WTC11 (cell line): ENCODE measurements at regions not wholly inside any gene's neighbourhood (a gene's known extent, or its start where the extent isn't known, plus 50 kb on each side); places are given as distances from the start of the nearest gene placed in this dataset.

Experiments
- ATAC-seq: fragments of 200-7000 bp; cut with Tn5 transposase; 2 replicates; pipeline ENCODE4 v1.10.0; 2021; ENCODE audit warnings: mild to moderate bottlenecking, moderate library complexity
- CTCF ChIA-PET: fragments of 300-600 bp; sonication (Branson Sonifier 250); formaldehyde crosslinking; loops from one replicate; lab custom pipeline; 2021; ENCODE audit warnings: antibody characterized with exemption; lab: Charles Lee
- POLR2A ChIA-PET: fragments of 350-600 bp; sonication (Branson Sonifier 250); formaldehyde crosslinking; loops from one replicate; lab custom pipeline; 2021; ENCODE audit warnings: antibody characterized with exemption; lab: Charles Lee
- DNase-seq: peaks from one replicate; pipeline ENCODE4 v3.0.0; 2021; ENCODE audit warnings: low spot score
- H3K27ac Mint-ChIP-seq: 2 replicates; pipeline ENCODE4 v1.8.0; 2021; ENCODE audit warnings: mixed read lengths
- H3K27me3 Mint-ChIP-seq: 2 replicates; pipeline ENCODE4 v1.8.0; 2021; ENCODE audit warnings: low read depth, mild to moderate bottlenecking, moderate library complexity, mixed read lengths
- H3K36me3 Mint-ChIP-seq: 2 replicates; pipeline ENCODE4 v1.8.0; 2021; ENCODE audit warnings: mixed read lengths
- H3K4me1 Mint-ChIP-seq: 2 replicates; pipeline ENCODE4 v1.8.0; 2022; ENCODE audit warnings: mixed read lengths
- H3K4me3 Mint-ChIP-seq: 2 replicates; pipeline ENCODE4 v1.8.0; 2021; ENCODE audit warnings: mild to moderate bottlenecking, moderate library complexity, mixed read lengths
- H3K9me3 Mint-ChIP-seq: 2 replicates; pipeline ENCODE4 v1.8.0; 2021; ENCODE audit warnings: mixed read lengths
- AFF4 ChIP-seq: sonication (generic); formaldehyde crosslinking; IDR thresholded peaks from 2 replicates; pipeline ENCODE4 v1.8.1; 2023; ENCODE audit warnings: mild to moderate bottlenecking, missing genetic modification reagents, borderline replicate concordance
- CREM ChIP-seq: sonication (generic); formaldehyde crosslinking; IDR thresholded peaks from 2 replicates; pipeline ENCODE4 v1.8.1; 2022; ENCODE audit warnings: mild to moderate bottlenecking, missing genetic modification reagents, moderate library complexity
- FOXP1 ChIP-seq: sonication (generic); formaldehyde crosslinking; IDR thresholded peaks from 2 replicates; pipeline ENCODE4 v1.8.0; 2022; ENCODE audit warnings: missing genetic modification reagents, mild to moderate bottlenecking, moderate library complexity, borderline replicate concordance
- HMGA2 ChIP-seq: fragments of 250-450 bp; sonication (Bioruptor Pico); IDR thresholded peaks from 2 replicates; pipeline ENCODE4 v1.4.0; 2021; ENCODE audit warnings: mild to moderate bottlenecking, moderate library complexity
- HMGXB4 ChIP-seq: sonication (generic); formaldehyde crosslinking; IDR thresholded peaks from 2 replicates; pipeline ENCODE4 v1.8.1; 2023; ENCODE audit warnings: mild to moderate bottlenecking, moderate library complexity, missing genetic modification reagents
- JAZF1 ChIP-seq: fragments of 250-450 bp; sonication (Bioruptor Pico); IDR thresholded peaks from 2 replicates; pipeline ENCODE4 v1.9.0; 2021; ENCODE audit warnings: moderate library complexity, mild to moderate bottlenecking, inconsistent platforms
- NFATC4 ChIP-seq: fragments of 250-450 bp; sonication (Bioruptor Pico); IDR thresholded peaks from 2 replicates; pipeline ENCODE4 v1.9.0; 2021; ENCODE audit warnings: mild to moderate bottlenecking
- SMAD3 ChIP-seq: sonication (generic); formaldehyde crosslinking; IDR thresholded peaks from 2 replicates; pipeline ENCODE4 v1.8.0; 2022; ENCODE audit warnings: missing genetic modification reagents, mild to moderate bottlenecking, borderline replicate concordance
- ZNF416 ChIP-seq: fragments of 250-450 bp; sonication (Bioruptor Pico); IDR thresholded peaks from 2 replicates; pipeline ENCODE4 v1.9.0; 2021; ENCODE audit warnings: mild to moderate bottlenecking, inconsistent platforms
- ZNF425 ChIP-seq: fragments of 250-450 bp; sonication (Bioruptor Pico); conservative IDR thresholded peaks from 2 replicates; pipeline ENCODE4 v1.9.0; 2021; ENCODE audit warnings: mild to moderate bottlenecking
- ZNF532 ChIP-seq: fragments of 250-450 bp; sonication (Bioruptor Pico); IDR thresholded peaks from 2 replicates; pipeline ENCODE4 v1.9.0; 2021; ENCODE audit warnings: mild to moderate bottlenecking, borderline replicate concordance
- TF ChIP-seq, protein P1 (sequence below): sonication (generic); formaldehyde crosslinking; IDR thresholded peaks from 2 replicates; pipeline ENCODE4 v1.8.1; 2022; ENCODE audit warnings: mild to moderate bottlenecking, moderate library complexity, missing genetic modification reagents

GRCh38 chr15:35686347-35686746 is 140.4 kb upstream of the DPH6 start (continued):
- TF ChIP-seq CREM (CRISPR knock-in tag) (no peak), NFATC4 (CRISPR knock-in tag) (no peak), SMAD3 (CRISPR knock-in tag) (no peak), JAZF1 (CRISPR knock-in tag) (no peak), AFF4 (CRISPR knock-in tag) (no peak), HMGXB4 (CRISPR knock-in tag) (no peak), FOXP1 (CRISPR knock-in tag) (no peak), ZNF532 (CRISPR knock-in tag) (no peak)
- TF ChIP-seq, protein P1, sequence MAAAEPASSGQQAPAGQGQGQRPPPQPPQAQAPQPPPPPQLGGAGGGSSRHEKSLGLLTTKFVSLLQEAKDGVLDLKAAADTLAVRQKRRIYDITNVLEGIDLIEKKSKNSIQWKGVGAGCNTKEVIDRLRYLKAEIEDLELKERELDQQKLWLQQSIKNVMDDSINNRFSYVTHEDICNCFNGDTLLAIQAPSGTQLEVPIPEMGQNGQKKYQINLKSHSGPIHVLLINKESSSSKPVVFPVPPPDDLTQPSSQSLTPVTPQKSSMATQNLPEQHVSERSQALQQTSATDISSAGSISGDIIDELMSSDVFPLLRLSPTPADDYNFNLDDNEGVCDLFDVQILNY (CRISPR knock-in tag) = no peak

DNA sequence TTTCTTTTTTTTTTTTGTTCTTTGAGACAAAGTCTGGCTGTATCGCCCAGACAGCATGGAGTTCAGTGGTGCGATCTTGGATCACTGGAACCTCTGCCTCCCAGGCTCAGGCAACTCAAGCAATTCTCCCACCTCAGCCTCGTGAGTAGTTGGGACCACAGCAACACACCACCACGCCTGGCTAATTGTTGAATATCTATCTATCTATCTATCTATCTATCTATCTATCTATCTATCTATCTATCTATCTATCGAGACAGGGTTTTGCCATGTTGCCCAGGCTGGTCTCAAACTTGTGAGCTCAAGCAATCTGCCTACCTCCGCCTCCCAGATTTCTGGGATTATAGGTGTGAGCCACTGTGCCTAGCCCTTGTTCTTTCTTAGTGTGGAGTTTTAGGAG is 143.3 kb upstream of the DPH6 start:
- Mint-ChIP-seq H3K27me3 (no peaks in the 10 kb centered on the region), H3K36me3 (no peaks in the 10 kb centered on the region), H3K9me3 (no peaks in the 10 kb centered on the region), H3K27ac (no peak overlapping the region), H3K4me1 (peaks cover 15% of the 10 kb centered on the region), H3K4me3 (no peak overlapping the region)
- TF ChIP-seq ZNF416 (CRISPR knock-in tag) (no peak), ZNF425 (CRISPR knock-in tag) (no peak), HMGA2 (CRISPR knock-in tag) (no peak)
- DNase-seq (no peak), ATAC-seq (no peak)
- ChIA-PET CTCF (no interaction called here), POLR2A (no interaction called here)
